ENCODE measurements at regions not wholly inside any gene's neighbourhood (a gene's known extent, or its start where the extent isn't known, plus 50 kb on each side); places are given as distances from the start of the nearest gene placed in this dataset.

DNA sequence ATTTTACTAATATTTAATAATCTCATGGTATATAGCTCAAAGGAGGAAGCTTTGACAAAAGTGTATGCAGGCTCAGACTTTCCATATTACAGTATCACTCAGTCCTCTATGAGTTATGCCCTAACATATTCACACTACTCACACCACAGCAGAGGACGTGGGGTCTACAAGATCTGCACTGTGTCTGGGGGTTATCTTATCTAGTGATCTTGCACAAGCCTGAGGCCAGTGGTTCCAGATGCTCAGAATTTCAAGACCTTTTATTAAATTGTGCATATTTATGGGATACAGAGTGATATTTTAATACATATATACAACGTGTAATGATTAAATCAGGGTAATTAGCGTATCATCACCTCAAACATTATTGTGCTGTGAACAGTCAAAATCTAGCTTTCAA is 933.1 kb downstream of the SQOR start:
- DNase-seq: no peak

DNA sequence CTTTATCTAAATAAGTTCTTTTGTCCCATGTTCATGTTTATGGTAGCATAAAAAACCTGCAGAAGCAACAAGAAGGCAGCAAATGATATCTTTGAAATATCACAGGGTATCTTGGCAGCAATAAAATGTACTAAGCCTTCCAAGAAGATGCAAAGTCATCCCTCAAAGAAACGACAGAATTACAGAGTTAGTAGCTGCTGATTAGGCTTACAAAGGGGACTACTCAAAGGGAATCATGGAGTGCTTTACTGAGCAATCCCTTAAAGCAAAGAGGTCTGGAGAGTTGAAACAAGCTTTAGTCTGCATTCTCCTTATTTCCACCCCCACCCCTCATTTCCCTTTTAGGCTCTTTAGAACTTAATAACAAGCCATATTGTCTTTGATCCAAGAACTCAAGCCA is 935.0 kb downstream of the SQOR start:
- DNase-seq: no peak

GRCh38 chr15:46576646-46577395 is 942.0 kb downstream of the SQOR start:
- DNase-seq: no peak

DNA sequence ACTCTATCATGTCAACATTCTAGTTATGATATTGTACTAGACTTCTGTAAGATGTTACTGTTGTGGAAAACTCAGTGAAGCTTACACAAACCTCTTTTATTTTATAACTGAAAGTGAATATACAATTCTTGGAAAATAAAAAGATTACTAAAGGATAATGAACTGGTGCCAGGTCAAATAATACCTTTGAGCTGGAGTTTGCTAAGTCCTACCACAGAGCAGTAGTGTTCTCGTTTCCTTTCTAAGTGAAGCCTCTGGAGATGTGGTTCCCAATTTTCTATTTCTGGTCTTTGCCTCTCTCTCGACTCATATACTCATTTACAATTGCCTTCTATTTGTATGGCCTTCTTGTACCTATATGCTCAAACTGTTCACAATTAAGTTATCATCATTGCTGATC is 942.9 kb downstream of the SQOR start:
- DNase-seq: no peak

DNA sequence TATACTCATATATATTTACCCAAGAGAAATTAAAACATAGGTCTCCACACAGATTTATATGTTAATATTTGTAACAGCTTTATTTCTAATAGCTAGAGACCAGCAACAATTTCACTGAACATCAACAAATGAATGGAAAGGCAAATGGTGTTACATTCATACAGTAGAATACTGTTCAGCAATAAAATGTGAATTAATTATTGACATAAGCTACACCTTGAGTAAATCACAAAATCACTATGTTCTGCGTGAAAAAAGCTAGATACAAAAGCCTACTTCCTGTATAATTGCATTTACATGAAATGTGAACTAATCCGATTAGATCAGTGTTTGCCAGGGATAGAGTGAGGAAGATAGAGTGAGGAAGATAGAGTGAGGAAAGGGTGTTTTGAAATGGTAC is 945.7 kb downstream of the SQOR start:
- no peak for DNase-seq

DNA sequence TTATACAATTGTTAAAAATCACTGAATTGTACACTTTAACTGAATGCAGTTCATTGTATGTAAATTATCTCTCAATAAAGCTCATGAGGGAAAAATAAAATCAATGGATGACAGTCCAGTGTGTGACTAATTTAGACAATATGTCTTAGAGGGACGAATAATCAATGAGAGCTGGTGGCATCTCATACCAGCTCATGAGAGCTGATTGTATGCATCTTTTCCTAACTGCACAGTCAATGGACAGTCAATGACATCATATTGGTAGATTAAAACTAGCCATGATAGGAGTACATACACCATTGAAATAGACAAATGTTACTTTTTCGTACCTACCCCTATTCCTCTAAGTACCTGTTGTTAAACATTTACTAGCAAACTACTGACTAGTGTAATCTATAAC is 946.1 kb downstream of the SQOR start:
- no peak for DNase-seq

DNA sequence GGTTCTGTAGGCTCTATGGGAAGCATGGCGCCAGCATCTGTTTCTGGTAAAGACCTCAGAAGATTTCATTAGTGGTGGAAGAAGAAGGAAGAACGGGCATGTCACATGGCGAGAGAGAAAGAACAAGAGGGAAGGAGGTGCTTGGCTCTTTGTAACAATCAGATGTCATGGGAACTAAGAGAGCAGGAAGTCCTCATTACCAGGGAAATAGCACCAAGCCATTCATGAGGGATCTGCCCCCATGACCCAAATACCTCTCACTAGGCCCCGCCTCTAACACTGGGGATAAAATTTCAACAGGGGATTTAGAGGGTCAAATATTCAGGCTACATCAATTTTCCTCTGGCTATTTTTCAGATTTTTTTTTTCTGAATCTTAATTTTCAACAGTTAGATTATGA is 954.3 kb downstream of the SQOR start:
- DNase-seq: no peak

DNA sequence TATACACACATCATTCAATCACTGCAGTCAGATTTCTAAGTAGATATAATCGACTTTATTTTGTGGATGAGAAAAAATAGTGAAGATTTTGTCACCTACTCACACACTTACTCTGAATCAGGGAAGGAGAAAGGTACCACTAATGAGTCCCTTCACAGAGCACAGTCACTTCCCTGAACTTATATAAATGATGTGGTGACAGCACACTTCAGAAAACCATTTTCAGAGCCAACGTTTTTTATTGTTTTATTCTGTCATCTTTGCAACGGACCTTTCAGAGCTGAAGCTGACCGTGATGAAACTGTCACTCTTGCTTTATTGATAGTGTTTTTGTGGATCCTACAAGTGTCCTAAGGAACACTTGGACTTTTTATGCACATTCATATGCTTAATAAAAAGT is 956.6 kb downstream of the SQOR start:
- DNase-seq: no peak

DNA sequence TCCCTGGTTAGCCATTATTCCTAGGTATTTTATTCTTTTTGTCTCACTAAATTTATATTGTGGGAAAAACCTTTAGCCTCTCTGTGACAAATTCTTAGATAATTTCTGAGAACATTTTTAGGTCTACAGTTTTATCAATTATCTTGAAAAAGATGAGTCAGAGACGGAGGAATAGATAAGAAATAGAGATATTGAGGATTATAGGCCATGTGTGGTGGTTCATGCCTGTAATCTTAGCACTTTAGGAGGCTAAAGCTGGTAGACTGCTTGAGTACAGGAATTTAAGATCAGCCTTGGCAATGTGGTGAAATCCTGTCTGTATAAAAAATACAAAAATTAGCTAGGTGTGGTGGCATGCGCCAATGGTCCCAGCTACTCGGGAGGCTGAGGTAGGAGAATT is 960.2 kb downstream of the SQOR start:
- no peak for DNase-seq

DNA sequence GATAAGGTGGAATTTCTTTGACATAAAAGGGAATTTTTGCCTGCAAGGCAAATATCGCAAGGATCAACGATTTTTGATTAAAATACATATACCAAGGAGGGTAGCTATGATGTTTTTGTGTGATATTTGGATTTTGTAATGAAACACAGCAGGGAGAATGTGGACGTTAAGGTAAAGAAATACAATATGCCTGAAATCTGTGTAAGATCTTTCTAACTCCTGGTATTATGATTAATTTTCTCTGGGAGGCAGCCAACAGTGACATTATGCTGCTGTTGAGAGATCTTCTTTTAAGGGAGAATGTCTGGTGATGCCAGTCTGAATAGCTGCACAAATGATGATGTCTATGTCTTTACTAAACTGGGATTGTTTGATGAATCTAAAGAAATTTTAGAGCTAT is 972.2 kb downstream of the SQOR start:
- DNase-seq: no peak

DNA sequence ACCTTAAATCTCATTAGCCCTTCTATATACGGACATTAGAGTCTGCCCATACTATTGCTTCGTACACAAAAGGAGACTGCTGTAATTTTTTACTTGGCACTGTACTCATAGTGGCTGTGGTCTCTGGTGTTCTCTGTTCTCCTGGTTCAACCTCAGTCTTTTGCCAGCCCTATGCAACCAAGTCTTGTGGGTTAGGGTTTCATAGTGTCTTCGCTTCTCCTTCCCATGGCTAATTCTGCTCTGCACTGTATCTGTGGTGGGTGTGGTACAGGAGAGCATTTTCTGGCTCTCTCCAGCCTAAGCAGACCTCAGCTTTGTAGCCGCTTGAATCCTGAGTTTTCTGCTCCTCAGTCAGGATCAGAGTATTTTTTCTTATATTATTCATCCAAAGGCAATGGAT is 981.2 kb downstream of the SQOR start:
- DNase-seq: no peak

DNA sequence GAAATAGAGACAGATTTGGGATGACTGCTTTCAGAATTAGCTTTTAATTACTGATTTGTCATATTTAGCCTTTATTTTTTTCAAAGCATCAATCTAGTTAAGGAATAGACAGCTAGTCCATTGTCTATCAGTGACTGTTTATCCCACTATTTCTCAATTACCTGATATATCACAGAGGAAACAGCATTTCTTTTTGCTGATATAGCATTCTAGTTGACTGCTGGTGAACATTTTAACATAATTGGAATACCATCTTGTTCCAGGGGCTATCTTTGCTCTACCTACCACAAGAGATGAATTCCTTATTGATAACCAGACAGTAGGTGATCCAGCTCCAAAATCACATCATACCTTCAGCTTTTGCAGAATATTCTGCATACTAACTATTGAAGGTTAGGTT is 982.7 kb downstream of the SQOR start:
- no peak for DNase-seq

DNA sequence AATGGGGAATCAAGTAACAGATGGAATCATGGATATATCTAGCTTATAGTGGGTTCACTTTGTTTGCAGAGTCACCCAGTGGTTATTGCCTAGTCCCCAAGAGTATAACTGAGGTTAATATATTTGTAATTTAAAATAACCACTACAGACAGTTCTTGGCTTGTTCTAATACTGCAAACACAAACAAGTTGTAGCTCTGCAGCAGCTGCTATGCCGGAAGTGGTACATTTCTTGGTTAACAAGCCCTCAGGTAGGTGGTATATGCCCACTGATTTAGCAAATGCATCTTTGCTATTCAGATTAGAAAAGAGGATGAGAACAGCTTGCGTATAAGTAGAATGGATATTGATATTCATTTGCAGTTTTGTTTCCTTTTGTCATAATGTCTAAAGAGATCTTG is 984.2 kb downstream of the SQOR start:
- no peak for DNase-seq

DNA sequence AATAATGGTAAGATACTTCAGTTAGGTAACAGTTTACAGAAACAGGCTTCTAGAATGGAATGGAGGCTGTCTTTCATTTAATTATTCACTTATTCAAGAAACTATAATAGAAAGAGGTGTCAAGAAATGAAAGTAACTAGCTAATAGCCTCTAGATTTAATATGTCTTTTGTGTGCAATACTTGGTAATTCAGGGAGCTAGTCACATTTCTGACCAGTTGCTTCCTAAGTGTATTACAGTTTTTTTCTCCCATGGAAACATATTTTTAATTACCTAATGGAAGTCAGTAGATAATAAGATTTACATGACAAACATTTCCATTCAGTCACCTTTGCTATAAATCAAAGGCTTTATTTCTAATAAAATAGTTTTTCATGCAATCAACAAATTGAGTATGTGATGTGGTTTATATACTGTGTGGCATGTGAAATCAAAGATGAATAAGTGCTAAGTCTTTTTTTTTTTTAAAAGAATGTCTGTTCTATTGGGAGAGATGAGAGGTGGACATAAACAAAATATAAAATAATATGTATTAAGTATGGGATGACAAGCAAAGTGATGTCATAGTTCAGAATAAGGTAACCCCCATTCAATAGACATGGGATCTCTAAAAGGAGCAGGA is 985.7 kb downstream of the SQOR start:
- no peak for DNase-seq

DNA sequence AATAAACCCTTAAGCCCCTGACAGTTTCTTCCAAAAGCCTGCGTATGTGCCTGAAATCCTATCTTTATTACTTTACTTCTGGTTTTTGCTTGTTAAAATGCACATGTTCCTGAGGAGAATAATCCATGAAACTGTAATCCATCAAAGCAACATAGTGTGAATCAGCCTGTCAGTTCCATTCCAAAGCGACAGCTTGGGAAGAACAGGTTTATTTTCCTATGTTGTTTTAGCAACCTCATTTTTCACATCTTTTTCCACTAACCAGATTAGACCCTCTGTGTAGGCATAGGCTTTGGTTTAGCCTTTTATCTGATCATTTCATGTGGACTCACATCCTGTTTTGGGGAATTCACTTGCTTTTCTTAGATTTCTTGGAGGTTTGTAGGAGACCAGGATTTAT is 988.0 kb downstream of the SQOR start:
- DNase-seq: no peak

DNA sequence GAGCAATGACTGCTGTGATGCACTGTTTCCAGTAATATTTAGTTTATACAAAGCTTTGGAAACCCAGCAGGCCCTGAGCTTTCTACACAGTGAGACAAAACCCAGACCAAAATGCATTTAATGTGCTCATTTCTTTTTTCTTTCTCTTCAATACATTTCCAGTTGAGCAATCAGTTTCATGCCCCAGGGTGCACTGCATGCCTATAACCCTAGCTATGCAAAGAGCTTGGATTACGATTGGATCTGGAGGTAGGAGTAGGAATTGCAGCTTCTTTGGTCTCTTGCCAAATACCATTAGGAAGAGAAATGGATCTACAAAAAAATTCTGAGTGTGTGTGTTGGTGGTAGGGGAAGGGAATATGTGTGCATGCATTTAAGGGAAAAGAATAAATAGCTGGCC is 1001.4 kb downstream of the SQOR start:
- DNase-seq: no peak

DNA sequence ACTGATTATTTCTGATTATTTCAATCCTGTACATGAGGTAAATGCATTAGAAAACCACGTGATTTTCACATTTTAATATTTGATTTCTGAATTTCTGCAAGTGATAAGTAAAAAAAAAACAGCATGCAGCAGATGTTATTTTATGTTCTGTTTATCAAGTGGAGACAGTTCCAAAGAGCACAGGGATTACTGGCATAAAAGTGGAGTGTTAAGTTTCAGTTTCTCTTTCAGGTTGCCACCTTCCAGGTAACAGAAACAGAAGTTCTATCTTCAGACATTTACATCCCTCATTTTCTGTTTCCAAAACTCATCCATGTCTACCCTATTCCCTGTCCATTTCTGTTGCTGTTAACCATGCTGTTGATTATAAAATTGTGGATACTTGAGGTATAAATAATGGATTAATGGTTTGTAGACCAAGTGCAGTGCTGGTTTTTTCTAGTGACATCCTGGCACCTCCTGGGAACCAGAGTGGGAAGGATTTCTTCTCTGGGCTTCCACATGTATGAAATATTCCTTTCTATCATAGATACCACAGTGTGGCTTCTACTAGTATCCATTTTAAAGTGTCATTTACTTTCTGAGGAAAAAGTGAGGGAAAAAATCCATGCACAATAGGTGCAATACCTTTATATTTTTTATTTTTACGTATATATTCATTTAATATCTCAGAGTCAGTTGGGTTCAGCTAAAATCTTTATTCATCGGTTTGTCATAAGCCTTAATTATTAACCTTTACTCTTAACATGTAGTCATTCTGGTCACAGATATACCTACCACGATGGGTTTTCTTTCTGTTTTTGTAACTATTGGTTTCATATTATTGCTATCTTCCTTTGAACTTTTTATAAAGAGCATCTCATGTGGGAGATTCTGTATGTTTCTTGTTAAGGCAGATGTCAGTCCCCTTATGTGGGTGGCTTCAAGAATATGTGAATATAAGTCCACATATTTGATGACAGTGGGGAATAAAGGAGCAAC is 1010.0 kb downstream of the SQOR start:
- no peak for DNase-seq

DNA sequence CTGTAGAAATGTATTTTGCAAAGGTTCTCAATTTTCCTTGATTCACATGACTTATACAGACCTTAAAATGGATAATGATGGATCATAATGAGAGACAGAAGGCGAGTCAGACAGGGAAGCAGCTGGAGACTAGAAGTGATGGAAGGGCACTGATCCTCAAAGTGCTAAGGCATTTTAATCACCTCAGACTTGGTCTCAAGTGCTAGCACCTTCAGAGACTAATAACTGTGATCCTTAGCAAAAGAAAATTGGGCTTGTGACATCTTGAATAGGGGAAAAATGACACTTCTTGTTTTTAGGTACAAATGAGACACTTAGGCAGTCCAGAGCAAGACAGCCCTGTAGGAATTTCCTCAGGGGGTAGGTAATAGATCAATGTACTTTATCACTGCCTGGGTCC is 1011.7 kb downstream of the SQOR start:
- no peak for DNase-seq

DNA sequence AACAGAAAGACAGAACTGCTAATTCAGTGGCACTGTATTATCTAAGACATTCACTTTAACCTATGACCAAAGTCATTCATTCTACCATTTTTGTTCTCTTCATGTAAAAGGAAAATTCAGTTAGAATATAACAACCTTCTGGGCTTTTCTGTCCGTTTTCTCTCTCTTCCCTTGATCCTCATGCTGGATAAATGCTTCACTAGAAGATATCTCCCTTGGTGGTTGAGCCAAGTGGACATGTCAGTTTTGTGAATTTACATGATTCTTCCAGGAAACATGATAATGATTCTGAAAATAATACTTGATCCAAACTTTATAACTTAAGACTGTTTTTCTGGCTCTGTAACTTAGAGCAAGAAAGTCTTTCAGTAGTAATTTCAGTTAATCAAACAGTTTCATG is 1012.2 kb downstream of the SQOR start:
- DNase-seq: no peak

GRCh38 chr15:46652266-46652665 is 1017.4 kb downstream of the SQOR start:
- DNase-seq: no peak

- no peak for DNase-seq
Observed at GRCh38 chr15:46654993-46655392, 1020.2 kb downstream of the SQOR start.

DNA sequence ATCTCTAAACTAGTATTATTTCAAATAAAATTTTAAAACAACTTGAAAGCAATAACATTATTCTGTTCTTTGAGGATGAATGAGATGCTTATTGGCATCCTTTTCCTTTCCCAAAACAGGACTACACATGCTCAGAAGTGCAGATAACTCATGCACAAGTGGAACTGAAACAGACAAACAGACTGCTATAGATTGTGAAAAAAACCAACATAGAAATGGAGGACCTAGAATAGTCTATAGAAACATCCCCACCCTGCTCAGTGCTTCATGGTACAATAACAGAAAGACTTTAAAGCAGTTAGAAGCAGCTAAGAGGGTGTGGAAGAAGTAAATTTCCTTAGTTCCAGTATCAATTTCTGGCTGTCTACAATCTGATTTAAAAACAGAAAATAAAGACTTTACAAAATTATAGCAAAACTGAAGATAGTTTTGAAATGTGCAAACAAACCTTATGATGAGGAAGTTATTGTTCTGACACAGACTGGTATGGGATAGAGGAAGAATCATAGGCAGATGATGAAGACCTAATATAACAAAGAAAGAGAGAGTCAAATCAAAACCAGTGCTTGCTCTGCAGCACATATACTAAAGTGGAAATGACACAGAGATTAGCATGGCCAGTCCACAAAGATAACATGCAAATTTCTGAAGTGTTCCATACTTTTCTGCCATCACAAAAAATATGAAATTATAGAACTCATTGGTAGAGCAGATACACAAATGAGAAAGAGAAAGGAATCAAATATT is 1025.4 kb downstream of the SQOR start:
- no peak for DNase-seq

- no peak for DNase-seq
Observed at GRCh38 chr15:46670258-46670657, 1035.4 kb downstream of the SQOR start.
